OCI-LY3 (cell line): ENCODE measurements at regions not wholly inside any gene's neighbourhood (a gene's known extent, or its start where the extent isn't known, plus 50 kb on each side); places are given as distances from the start of the nearest gene placed in this dataset.
A peak's percentile ranks its signal among the peaks of the same experiment; 100 is the strongest.

ENCODE experiments used
- H2AFZ ChIP-seq: fragments of 200-600, 300-600 bp; shearing (Covaris generic); 2 replicates; pipeline ENCODE4 v1.6.0; 2014; ENCODE audit warnings: antibody characterized with exemption, low read depth, low read length
- H3K27ac ChIP-seq: fragments of 200-600, 300-600 bp; sonication (generic); 2 replicates; pipeline ENCODE4 v1.5.1; 2014; ENCODE audit warnings: mild to moderate bottlenecking, low read length, moderate library complexity, mixed read lengths
- H3K27me3 ChIP-seq: fragments of 200-600, 300-600 bp; sonication (generic); 2 replicates; pipeline ENCODE4 v1.6.1; 2014; ENCODE audit warnings: low read depth, low read length, mixed read lengths
- H3K36me3 ChIP-seq: fragments of 200-600, 300-600 bp; sonication (generic); replicated peaks from 2 replicates; pipeline ENCODE3; 2014; ENCODE audit warnings: low read depth, low read length, mixed read lengths
- H3K4me1 ChIP-seq: fragments of 300-600, 200-600 bp; sonication (generic); 2 replicates; pipeline ENCODE4 v1.6.1; 2014; ENCODE audit warnings: low read length, mixed read lengths
- H3K4me2 ChIP-seq: fragments of 200-600, 300-600 bp; sonication (generic); 2 replicates; pipeline ENCODE4 v1.6.1; 2014; ENCODE audit warnings: low read length, mixed read lengths
- H3K4me3 ChIP-seq: fragments of 300-600, 200-600 bp; sonication (generic); 2 replicates; pipeline ENCODE4 v1.5.1; 2014; ENCODE audit warnings: antibody characterized with exemption, mild to moderate bottlenecking, low read length, moderate library complexity
- H3K79me2 ChIP-seq: fragments of 300-600, 200-600 bp; shearing (Covaris generic); 2 replicates; pipeline ENCODE4 v1.6.1; 2014; ENCODE audit warnings: mild to moderate bottlenecking, low read length, mixed read lengths
- H3K9ac ChIP-seq: fragments of 300-600, 200-600 bp; shearing (Covaris generic); 2 replicates; pipeline ENCODE4 v1.6.0; 2014; ENCODE audit warnings: mild to moderate bottlenecking, low read length, moderate library complexity
- H3K9me3 ChIP-seq: fragments of 200-600, 300-600 bp; shearing (Covaris generic); 2 replicates; pipeline ENCODE4 v1.6.1; 2014; ENCODE audit warnings: low read length, mixed read lengths; ENCODE audit not compliant: insufficient read depth
- H4K20me1 ChIP-seq: fragments of 200-600, 300-600 bp; sonication (generic); 2 replicates; pipeline ENCODE4 v1.6.1; 2016; ENCODE audit warnings: low read length, mixed read lengths; ENCODE audit not compliant: insufficient read depth
- EZH2phosphoT487 ChIP-seq: fragments of 200-600 bp; shearing (Covaris generic); IDR thresholded peaks from 2 replicates; pipeline ENCODE4 v1.6.1; 2018; ENCODE audit warnings: antibody characterized with exemption, mixed run types, low read depth
- TF ChIP-seq, protein P1 (sequence below): fragments of 200-600, 300-600 bp; sonication (generic); IDR thresholded peaks from 2 replicates; pipeline ENCODE4 v1.5.1; 2014; ENCODE audit warnings: antibody characterized with exemption, low read length, low read depth

DNA sequence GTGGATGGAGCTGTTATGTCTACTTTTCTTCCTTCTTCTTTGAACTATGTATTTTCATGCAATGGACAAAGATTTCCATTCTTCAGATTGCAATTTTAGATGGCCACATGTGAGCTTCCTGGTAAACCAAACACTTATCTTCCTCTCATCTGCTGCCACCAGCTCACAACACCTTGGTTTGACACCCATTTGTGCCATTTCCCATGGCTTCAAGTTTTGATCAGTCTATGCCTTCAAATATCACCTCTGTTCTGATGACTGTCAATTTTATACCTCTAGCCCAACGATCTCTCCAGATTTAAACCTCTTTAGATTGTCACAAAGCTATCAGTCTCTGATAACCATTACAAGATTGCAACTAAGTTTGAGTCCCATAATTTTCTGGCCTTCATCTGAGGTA is 147.2 kb downstream of the TMEM38B start:
- Histone ChIP-seq H3K4me2 (no peak overlapping the region), H3K27ac (no peak overlapping the region), H3K36me3 (no peaks in the 10 kb centered on the region), H3K9me3 (no peaks in the 10 kb centered on the region), H3K4me3 (no peak overlapping the region), H3K9ac (no peak overlapping the region), H2AFZ (no peak overlapping the region), H3K4me1 (no peaks in the 10 kb centered on the region), H3K27me3 (no peaks in the 10 kb centered on the region), H3K79me2 (no peaks in the 10 kb centered on the region), H4K20me1 (no peaks in the 10 kb centered on the region)
- TF ChIP-seq, protein P1, sequence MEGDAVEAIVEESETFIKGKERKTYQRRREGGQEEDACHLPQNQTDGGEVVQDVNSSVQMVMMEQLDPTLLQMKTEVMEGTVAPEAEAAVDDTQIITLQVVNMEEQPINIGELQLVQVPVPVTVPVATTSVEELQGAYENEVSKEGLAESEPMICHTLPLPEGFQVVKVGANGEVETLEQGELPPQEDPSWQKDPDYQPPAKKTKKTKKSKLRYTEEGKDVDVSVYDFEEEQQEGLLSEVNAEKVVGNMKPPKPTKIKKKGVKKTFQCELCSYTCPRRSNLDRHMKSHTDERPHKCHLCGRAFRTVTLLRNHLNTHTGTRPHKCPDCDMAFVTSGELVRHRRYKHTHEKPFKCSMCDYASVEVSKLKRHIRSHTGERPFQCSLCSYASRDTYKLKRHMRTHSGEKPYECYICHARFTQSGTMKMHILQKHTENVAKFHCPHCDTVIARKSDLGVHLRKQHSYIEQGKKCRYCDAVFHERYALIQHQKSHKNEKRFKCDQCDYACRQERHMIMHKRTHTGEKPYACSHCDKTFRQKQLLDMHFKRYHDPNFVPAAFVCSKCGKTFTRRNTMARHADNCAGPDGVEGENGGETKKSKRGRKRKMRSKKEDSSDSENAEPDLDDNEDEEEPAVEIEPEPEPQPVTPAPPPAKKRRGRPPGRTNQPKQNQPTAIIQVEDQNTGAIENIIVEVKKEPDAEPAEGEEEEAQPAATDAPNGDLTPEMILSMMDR, result no peak
- TF ChIP-seq EZH2phosphoT487, result no peak

DNA sequence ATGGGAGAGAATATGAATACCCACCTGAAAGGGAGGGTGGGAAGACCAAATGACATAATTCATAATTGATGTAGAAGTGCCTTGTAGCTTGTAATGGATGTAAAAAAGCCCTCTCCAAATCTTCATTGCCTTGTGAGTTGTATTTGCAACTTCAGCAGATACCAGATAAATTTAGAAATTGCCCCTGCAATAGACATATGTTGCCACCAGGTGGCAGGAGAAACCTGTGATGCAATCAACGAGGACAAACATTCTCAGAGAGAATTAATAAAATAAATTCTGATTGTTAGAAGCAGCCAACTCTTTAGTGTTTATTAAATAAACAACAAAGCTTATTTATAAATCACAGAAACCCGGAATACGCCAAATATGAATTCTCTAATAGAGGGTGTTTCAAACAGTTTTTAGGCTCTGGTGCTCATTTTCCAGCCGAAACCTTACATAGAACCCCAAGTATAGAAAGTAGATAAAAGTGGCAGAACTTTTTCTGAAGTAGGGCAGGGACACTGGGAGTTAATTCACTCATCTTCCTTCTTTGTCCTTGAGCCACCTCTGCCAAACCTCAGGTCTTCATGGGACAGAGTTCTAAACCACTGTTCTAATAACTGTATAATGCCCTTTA is 147.8 kb downstream of the TMEM38B start:
- H2AFZ ChIP-seq, result no peak overlapping the region
- H3K4me3 ChIP-seq, result no peak overlapping the region
- H3K36me3 ChIP-seq, result no peaks in the 10 kb centered on the region
- no peaks in the 10 kb centered on the region for H4K20me1 ChIP-seq
- no peaks in the 10 kb centered on the region for H3K79me2 ChIP-seq
- H3K4me2 ChIP-seq, result no peak overlapping the region
- TF ChIP-seq, protein P1, result peak; percentile 93
- no peak for TF ChIP-seq EZH2phosphoT487
- H3K27ac ChIP-seq, result no peak overlapping the region
- H3K27me3 ChIP-seq, result no peaks in the 10 kb centered on the region
- no peaks in the 10 kb centered on the region for H3K4me1 ChIP-seq
- no peak overlapping the region for H3K9ac ChIP-seq
- H3K9me3 ChIP-seq, result no peaks in the 10 kb centered on the region

DNA sequence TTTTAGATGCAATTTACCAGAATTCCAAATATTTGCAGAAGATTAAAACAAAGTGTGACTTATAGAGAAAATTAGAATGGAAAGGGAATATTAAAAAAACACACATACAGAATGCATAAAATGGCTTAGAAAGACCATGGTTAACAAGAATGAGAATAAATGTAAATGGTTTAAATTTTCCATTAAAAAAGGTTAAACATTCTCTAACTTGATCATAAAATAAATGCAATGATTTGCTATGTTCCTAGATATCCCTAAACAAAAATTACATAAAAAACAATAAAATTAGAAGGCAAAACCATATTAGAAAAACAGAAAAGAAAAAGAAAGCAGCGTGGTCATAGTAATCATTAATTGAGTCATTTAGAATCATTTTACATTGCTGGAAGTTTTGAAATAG is 152.5 kb downstream of the TMEM38B start:
- no peak overlapping the region for H3K27ac ChIP-seq
- no peak overlapping the region for H3K4me3 ChIP-seq
- H2AFZ ChIP-seq, result no peak overlapping the region
- H3K36me3 ChIP-seq, result no peaks in the 10 kb centered on the region
- no peaks in the 10 kb centered on the region for H3K9me3 ChIP-seq
- no peak overlapping the region for H3K9ac ChIP-seq
- H3K27me3 ChIP-seq, result no peaks in the 10 kb centered on the region
- no peaks in the 10 kb centered on the region for H3K4me1 ChIP-seq
- no peaks in the 10 kb centered on the region for H4K20me1 ChIP-seq
- no peak for TF ChIP-seq EZH2phosphoT487
- TF ChIP-seq, protein P1, result no peak
- H3K79me2 ChIP-seq, result no peaks in the 10 kb centered on the region
- no peak overlapping the region for H3K4me2 ChIP-seq

DNA sequence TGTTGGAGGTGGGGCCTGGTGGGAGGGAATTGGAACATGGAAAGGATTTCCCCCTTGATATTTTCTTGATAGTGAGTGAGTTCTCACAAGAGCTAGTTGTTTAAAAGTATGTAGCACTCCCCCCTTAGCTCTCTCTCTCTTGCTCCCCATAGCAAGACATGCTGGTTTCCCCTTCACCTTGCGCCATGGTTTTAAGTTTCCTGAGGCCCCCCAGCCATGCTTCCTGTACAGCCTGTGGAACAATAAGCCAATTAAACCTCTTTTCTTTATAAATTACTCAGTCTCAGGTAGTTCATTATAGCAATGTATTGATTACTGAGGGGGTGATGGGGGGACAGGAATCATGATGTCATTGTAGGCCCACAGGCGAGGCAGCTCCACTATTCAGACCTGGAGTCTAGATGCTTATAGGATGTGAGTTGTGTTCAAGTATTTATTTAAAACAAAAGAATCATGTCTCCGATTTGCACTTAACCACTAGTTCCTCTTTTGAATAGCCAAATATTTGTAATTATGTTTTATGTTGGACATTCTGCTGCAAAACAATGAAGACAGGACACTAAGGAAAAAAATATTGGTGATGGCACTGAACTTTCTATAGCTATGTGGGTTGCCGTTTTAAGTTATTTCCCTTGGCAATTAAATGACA is 156.6 kb downstream of the TMEM38B start:
- Histone ChIP-seq H3K79me2 (no peaks in the 10 kb centered on the region), H4K20me1 (no peaks in the 10 kb centered on the region)

More for the DNA sequence above, 156.6 kb downstream of the TMEM38B start:
- no peak overlapping the region for H3K4me2 ChIP-seq
- no peak overlapping the region for H3K27ac ChIP-seq
- no peaks in the 10 kb centered on the region for H3K9me3 ChIP-seq
- H3K4me3 ChIP-seq, result no peak overlapping the region
- H3K27me3 ChIP-seq, result no peaks in the 10 kb centered on the region
- no peak for TF ChIP-seq EZH2phosphoT487
- TF ChIP-seq, protein P1, result no peak
- no peak overlapping the region for H2AFZ ChIP-seq
- H3K9ac ChIP-seq, result no peak overlapping the region
- H3K4me1 ChIP-seq, result no peaks in the 10 kb centered on the region
- H3K36me3 ChIP-seq, result no peaks in the 10 kb centered on the region
